HG03066 (cell line): ENCODE measurements at regions not wholly inside any gene's neighbourhood (a gene's known extent, or its start where the extent isn't known, plus 50 kb on each side); places are given as distances from the start of the nearest gene placed in this dataset.

Source experiments
- ATAC-seq: cut with Tn5 transposase; IDR thresholded peaks from one replicate; pipeline ENCODE4 v1.9.1; 2021; ENCODE audit warnings: low read depth; ENCODE audit not compliant: unreplicated experiment

DNA sequence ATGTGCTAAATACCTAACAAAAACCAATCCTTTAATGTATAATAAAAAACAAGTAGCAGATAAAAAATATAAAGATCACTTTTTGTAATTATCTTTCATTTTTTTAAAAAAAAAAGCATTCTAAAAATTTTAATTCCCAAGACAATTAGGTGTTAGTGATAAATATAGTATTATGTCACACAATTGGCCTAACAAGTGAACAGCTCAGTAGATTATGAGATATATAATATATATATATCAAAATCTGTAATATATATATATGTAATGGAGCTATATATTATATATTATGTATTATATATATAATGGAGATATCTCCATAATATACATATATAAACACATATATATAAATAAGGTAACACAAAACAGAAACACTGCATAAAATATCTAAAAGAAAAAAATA is 1531.1 kb upstream of the MIR17HG start:
- ATAC-seq: no peak

DNA sequence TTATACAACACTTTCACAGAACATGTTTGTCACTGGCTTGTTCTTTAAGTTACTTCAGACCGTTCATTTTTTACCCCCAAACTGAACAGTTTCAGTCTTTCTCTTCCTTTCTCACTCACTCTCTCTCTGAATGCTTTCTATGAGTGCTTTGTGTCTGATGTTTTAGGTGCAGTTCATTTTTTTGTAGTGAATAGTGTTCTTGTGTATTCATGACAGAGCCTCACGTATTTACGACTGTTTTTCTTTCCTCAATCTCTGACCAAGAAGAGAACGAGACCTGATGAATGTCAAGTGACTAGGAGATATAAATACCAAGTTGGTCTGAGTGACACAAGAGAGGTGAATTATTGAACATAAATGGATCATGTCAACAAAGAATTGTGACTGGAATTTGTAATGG is 1525.0 kb upstream of the MIR17HG start:
- no peak for ATAC-seq

DNA sequence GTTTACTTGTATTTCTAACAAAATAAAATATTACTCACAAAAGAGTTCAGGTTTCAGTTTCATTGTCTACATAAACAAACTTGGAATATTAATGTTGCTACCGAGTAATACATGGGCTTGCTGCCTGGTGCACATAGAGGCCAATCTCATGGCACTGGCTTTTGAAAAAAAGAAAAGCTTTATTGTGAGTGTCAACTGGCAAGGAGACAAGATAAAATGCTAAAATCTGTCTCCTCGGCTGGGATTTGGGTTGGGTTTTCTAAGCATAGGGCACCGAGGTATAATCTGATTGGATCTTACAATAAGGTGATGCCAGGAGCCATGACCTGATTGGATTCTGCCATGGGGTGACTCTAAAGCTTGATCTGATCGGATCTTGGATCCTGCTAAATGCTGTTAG is 1519.9 kb upstream of the MIR17HG start:
- no peak for ATAC-seq

DNA sequence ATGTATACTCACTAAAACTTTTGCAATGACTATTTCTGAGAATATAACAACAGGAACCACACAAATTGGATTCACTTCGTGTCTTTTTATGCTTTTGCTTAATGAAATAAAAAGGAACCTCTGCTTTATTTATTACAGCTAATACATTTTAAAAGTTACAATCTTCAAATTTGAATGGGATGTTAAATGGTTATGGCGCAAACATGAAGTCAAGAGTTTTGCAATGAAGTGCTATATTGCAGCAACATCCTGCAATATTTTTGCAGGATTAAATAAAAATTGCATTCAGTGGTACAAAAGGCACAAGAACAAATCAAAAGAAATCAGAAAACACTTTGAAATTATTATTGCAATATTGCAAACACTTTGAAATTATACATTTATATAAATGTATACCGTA is 1519.0 kb upstream of the MIR17HG start:
- no peak for ATAC-seq

DNA sequence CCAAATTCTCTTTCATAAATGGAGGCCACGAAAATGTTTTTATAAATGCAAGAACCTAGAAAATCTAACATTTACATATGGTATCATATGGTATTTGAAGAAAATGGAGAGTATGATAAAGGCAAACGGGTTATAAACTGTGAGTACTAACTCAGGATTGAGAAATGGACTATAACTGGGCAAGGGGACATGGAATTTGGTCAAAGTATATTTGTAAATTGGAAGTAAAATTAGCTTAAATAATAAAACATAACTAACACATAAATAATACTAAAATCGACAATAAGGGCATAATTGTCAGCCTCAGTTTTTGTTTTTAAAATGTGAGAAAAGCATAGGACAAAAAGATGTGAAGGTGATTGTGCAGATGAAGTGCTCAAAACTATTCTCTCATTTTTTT is 1516.3 kb upstream of the MIR17HG start:
- no peak for ATAC-seq

DNA sequence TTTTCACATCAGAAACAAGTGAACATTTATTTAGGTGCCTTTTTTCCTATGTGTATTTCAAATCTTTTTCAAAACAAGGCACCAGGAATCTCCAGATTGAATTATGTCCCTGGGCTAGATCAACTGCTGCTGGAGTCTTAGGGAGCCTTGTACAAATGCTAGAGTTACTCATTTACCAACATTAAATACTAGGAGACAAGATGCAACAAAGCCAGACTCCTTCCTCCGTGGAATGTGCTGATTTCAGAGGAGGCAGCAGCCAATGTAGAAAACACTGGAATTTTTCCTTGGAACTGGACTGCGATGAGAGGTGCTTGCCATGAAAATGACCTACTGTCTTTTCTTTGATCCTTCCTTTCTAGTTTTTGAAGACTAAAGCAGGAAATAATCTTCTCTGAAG is 1514.7 kb upstream of the MIR17HG start:
- no peak for ATAC-seq

DNA sequence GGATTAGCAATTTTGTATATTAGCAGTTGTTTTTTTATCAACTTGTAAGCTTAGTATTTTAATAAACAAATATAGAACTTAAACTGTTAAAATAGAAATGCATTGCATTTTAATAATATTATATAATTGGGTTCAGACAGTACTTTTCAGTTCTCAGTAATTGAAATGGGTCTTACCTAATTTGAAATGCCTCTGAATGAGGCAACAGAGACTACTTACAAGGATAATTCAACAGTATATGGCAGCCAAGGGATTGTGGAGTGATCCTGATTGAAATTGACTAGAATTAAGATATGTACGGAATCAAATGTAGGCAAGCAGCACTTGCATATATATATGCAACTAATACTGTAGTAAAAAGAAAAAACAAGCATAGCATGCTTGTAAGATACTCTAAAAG is 1503.9 kb upstream of the MIR17HG start:
- ATAC-seq: no peak

DNA sequence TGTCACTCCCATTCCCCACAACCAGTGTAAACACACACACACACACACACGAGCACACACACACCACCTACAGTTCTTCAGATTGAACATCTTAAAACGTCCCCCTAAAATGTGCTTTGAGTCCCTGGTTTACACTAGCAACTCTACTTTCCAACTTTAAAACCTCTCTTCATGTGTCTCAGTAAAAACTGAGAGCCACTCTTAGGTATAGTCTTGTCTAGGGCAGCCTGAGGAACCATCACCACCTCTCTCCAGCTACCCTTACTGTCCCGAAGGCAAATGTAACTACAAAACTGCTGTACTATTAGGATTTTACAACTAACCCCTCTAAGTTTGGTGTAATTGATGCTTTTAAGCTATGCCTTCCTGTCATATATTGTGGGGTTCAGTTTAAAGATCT is 1501.6 kb upstream of the MIR17HG start:
- ATAC-seq: no peak

DNA sequence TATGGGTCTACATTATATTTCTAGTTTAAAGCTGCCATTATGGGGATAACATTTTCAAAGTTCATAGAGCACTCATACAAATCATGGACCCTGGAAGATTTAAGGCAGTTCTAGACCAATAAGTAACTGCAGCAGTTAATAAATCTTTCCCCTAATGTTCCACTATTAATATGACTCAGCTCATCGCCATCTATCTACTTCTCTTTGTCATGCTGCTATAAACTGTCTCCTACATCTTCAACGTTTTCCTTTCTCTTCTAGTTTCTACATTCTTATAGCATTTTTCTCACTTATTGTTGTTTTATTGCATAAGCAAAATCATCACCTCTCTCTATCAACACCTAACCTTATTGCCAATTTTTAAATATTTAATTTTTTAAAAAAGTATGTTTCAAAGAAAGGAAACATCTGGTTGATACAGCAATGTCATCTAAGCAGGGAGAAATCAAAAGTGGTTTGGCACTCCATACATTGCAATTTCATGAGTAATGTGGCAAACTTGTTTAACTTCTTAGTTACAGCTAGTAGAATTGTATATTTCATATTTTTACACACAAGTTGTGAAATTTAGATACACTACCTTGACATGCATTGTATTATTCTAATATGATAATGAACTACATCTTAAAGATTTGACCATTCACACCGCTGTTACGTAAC is 1500.4 kb upstream of the MIR17HG start:
- no peak for ATAC-seq

DNA sequence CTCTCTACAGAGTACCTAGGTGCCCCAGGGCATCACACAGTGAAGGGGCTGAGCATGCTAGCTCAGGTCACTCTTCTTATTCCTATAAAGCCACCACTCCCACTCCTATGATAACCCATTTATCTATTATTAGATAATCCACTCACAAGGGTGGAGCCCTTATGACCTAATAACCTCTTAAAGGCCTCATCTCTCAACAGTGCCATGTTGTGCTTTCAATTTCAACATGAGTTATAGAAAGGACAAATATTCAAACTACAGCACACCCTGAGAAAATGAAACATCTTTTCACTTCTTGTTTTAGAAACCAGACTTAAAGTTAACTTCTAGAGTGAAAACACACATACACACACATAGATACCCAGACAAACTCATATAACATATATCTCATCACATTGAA is 1494.9 kb upstream of the MIR17HG start:
- ATAC-seq: peak; percentile 53

DNA sequence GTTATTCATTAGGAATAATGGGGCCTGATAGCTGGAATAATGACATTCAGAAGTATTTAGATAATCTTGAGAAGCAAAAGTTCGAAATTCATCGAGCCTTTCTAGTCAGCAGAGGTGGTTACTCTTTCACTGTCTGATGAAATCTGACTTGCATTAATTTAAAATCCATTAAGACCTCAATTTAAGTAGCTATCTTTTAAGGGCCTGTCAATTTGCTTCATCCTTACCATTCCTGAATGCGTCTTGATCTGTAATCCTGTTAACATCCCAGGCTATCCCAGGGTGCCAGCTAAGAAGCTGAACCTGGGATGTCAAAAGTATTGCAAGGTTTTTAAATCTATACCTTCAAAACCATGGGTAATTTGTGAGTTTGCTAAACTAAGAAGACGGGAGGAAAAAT is 1491.0 kb upstream of the MIR17HG start:
- no peak for ATAC-seq

DNA sequence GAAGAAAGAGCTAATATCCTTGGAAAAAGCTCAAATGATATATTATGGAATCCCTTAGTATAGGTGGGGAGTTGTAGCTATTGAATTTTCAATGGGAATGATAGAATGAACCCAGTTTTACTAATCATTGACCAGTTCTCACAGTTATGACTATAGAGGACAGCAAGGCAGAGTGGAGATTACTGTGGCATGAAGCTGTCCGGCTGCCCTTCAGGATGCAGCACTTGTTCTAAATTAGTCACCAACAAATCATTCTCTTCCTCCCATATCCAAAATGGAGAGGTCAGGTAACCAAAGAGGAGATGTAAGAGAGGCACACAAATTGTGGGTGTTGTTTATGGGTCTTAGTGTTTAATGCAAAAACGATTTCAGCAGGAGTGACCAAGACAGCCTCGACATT is 1490.0 kb upstream of the MIR17HG start:
- no peak for ATAC-seq

DNA sequence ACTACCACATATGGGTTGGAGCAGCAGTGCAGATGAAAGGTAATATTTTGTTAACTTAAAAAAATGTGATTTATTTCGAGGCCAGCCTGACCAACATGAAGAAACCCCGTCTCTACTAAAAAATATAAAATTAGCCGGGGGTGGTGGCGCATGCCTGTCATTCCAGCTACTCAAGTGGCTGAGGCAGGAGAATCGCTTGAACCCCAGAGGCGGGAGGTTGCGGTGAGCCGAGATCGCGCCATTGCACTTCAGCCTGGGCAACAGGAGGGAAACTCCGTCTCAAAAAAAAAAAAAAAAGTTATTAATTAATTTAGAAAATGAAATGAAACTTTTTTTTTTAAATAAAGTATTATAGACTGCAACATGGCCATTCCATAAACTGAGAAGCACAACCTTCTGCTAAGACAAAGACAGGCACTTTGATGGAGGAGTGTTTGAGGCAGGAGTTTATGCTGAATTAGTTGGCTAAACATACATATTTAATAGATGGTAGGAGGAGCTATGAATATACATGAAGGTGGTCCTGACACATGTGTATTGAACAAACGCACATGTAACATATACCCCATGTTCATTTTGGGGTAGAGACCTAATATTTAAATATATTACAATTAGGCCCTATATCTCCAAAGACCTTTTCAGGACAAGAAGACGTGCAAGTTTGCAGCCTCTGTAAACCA is 1485.3 kb upstream of the MIR17HG start:
- ATAC-seq: no peak

DNA sequence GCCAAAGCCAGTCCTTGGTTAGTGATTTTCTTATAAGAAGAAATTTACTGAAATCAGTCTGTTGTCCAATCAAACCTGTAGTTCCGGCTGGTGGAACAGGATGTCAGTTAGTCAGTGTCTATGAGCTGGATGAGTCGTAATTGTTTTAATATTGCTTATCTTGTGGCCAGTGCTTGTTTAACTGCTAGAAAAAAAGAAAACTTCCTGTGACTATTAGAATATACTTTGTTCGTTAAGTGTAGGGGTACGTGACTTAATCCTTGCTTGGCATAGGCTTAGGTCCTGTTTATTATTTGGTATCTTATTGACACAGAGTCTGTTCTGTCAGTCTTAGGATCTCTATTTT is 1484.8 kb upstream of the MIR17HG start:
- no peak for ATAC-seq

DNA sequence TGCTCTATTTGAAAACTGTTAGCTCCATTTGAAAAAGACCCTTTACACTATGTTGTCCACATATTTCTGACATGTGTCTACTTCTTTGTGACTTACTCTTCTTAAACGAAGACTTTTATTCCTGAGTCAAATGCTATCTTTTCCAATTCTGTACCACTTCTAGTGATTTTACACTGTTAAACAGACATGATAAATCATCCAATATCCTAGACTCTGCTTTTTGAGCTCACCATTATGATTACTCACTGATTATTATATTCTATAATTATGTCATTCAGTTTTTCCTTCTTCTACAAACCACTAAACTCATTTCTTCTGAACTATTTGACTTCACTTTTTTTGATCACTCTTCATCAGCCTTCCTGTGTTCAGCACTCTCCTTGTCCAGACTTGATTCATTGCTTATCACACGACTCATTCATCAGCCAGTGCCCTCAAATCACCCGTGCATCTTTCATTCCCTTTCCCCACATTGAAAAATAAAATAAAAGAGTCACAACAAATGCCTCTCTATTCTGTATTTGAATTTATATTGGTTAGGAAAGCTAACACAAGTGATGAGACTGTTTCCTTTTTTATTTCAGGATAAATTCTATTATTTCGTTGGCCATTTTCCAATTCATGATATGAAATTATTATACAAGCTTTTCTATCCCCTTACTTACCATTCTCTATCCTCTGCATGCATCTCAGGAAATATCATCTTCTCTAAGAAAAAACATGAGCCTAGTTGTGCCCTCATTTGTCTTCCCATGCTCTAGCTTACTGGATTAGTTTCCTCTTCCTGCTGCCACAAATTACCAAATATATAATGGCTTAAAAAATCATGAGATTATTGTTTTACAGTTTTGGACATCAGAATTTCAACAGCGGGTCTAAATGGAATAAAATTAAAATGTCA is 1482.1 kb upstream of the MIR17HG start:
- no peak for ATAC-seq

DNA sequence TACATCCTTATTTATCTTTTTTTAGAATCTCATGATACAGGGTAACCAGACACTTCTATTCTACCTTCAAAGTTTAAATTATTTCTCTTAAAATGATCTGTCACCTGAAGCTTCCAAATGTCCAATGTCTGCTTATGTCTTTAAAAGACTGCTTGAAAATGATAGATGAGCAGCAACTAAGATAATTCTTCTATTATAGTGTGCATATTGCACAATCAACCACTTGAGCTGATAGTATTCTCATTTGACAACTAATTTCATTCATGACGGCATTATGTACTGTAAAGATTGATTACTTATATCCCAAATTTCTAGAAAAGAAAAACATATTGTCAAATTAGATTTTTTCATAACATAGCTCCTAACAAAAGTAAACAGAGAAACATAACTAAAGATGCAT is 1478.2 kb upstream of the MIR17HG start:
- ATAC-seq: no peak

DNA sequence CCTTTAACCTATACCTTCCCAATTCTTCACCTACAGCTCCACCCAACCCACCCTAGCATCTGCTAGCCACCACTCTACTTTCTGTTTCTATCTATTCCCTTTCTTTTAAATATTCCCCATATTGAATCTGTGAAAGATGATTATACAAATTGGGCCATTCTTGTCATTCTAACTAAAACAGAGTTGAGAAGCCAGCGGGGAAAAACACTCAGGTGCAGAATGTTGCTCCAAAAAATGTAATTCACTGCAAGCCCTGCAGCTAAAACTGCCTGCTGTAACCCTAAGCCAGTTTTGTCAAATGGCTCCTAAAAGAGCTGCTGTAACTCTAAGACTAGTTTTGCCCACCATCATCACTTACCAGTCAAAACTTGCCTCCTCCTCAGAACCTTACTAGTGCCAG is 1468.6 kb upstream of the MIR17HG start:
- ATAC-seq: no peak

DNA sequence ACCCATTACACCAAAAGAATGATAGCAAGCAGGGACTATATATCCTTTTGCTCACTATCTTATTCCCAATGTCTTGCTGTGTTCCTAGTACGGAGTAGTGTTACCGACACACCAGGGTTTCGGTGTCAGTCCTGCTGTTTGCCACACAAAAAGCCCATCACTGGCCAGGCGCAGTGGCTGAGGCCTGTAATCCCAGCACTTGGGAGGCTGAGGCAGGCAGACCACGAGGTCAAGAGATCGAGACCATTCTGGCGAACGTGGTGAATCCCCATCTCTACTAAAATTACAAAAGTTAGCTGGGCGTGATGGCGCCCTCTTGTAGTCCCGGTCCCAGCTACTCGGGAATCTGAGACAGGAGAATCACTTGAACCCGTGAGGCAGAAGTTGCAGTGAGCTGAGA is 1467.3 kb upstream of the MIR17HG start:
- ATAC-seq: no peak

DNA sequence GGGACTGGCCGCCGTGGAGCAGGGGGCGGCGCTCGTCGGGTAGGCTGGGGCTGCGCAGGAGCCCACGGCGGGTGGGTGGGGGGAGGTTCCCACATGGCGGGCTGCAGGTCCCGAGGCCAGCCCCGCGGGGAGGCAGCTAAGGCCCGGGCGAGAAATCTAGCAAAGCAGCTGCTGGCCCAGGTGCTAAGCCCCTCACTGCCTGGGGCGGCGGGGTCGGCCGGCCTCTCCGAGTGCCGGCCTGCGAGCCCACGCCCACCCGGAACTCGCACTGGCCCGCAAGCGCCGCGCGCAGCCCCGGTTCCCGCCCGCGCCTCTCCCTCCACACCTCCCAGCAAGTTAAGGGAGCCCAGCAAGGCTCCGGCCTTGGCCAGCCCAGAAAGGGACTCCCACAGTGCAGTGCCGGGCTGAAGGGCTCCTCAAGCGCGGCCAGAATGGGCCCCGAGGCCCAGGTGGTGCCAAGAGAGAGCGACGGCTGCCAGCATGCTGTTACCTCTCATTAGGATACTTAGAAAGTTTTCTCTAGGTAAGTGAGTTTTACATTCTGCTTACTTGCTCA is 1463.5 kb upstream of the MIR17HG start:
- no peak for ATAC-seq

DNA sequence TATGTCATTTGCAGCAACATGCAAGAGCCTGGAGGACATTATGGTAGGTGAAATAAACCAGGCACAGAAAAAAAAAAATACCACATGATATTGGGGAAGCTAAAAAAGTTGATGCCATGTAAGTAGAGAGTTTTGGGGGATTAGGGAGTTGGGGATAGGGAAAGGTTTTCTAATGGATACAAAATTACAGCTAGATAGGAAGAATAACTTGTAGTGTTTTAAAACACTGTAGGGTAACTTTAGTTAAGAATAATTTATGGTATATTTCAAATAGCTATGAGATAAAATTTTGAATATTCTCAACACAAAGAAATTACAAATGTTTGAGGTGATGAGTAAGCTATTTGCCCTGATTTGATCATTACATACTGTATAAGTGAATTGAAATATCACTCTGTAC is 1456.7 kb upstream of the MIR17HG start:
- ATAC-seq: no peak

DNA sequence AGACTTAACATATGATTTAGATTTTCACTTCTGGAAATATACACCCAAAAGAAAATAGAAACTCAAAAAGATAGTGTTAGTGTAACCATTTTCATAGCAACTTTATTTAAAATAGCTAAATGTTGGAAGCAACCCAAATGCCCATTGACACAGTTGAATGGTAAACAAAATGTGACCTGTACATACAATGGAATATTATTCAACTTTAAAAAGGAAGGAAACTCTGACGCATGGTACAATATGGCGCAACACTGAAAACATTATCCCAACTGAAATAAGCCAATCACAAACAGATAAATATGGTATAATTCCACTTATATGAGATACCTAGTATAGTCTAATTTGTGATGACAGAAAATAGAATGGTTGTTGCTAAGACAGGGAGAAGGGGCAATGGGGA is 1456.1 kb upstream of the MIR17HG start:
- no peak for ATAC-seq
